ENCODE measurements at regions not wholly inside any gene's neighbourhood (a gene's known extent, or its start where the extent isn't known, plus 50 kb on each side); places are given as distances from the start of the nearest gene placed in this dataset.
"Not testable (repeated sequence)": the region's sequence is repeated elsewhere in the genome, so short reads cannot be mapped to it uniquely, and the experiment has no call there.

DNA sequence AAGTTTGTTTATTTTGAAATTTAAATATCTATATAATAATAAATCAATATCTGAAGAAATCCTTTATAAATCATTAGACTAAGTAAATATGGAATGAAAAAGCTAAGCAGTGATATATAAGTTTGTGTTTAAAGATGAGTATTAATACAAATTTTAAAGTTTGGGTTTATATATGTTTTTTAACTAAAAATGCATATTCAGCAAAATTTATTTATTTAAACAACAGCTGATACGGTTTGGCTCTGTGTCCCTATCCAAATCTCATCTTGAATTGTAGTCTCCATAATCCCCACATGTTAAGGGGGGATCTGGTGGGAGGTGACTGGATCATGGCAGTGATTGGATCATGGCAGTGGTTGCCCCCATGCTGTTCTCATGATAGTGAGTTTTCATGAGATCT lies 580.7 kb upstream of the EPHA6 start:
- Mint-ChIP-seq H3K4me3 (no peak overlapping the region), H3K4me1 (no peaks in the 10 kb centered on the region), H3K36me3 (no peaks in the 10 kb centered on the region), H3K27me3 (ENCODE audit: low read depth in 3 of 3) (no peaks in the 10 kb centered on the region), H3K9me3 (peaks cover 3 to 48% (median 16%) of the 10 kb centered on the region in 6 donors), H3K27ac (no peak overlapping the region)
- no peak for DNase-seq

DNA sequence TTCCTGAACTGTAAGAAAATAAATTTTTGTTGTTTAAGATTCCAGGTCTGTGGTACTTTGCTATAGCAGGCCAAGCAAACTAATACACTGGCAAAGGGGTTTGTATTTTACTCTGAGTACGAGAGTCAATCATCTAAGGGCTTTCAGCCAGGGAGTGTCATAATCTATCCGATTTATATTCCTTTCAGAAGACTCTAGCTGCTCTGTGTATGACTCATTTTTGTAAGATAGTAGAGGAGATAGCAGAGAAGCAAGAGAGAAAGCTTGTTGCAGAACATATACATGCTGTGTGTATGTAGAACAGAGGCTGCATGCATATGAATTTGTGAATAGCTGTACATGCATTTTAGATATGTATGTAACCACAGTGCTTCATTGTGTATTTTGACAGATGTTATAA lies 577.9 kb upstream of the EPHA6 start:
- Mint-ChIP-seq H3K9me3 (peaks cover 7 to 36% (median 16%) of the 10 kb centered on the region in 6 donors), H3K4me1 (no peaks in the 10 kb centered on the region), H3K27me3 (ENCODE audit: low read depth in 3 of 3) (no peaks in the 10 kb centered on the region), H3K4me3 (no peak overlapping the region), H3K36me3 (no peaks in the 10 kb centered on the region), H3K27ac (no peak overlapping the region)
- no peak for DNase-seq

DNA sequence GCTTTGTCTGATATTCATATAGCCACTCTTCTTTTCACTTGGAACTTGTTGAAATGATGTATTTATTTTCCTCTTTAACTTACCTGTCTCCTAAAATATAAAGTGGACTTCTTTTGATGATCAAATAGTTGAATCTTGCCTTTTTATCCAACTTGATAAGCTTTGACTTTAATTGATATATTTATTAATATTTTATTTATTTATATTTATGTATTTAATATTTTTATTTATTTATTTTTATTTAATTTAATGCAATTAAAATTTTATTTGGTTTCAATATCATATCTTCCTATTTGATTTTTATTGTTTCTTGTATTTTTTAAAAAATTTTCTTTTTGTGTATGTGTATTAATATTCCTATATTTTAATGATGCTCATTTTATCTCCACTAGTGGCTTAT lies 555.1 kb upstream of the EPHA6 start:
- H3K36me3 Mint-ChIP-seq, result no peaks in the 10 kb centered on the region
- peaks cover 0 to 3% (median 0%) of the 10 kb centered on the region in 3 donors for H3K27me3 Mint-ChIP-seq (ENCODE audit: low read depth in 3 of 3)
- no peak overlapping the region for H3K4me3 Mint-ChIP-seq
- H3K27ac Mint-ChIP-seq, result no peak overlapping the region
- no peak for DNase-seq
- no peaks in the 10 kb centered on the region for H3K4me1 Mint-ChIP-seq
- peaks cover 7 to 60% (median 29%) of the 10 kb centered on the region in 6 donors for H3K9me3 Mint-ChIP-seq

DNA sequence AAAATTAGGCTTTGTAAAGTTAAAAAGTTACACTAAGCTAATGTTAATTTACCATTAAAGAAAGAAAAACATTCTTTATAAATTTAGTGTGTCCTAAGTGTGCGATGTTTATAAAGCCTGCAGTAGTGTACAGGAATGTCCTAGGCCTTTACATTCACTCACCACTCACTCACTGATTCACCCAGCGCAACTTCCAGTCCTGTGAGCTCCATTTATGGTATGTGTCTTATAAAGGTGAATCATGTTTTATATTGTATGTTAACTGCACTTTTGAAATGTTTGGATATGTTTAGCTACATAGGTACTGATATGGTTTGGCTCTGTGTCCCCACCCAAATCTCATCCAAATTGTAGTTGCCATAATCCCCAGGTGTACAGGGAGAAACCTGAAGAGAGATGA lies 549.7 kb upstream of the EPHA6 start:
- Mint-ChIP-seq H3K36me3 (no peaks in the 10 kb centered on the region), H3K4me1 (no peaks in the 10 kb centered on the region), H3K27me3 (ENCODE audit: low read depth in 3 of 3) (no peaks in the 10 kb centered on the region), H3K4me3 (no peak overlapping the region), H3K27ac (no peak overlapping the region), H3K9me3 (peaks cover 5 to 67% (median 37%) of the 10 kb centered on the region in 6 donors)
- no peak for DNase-seq

DNA sequence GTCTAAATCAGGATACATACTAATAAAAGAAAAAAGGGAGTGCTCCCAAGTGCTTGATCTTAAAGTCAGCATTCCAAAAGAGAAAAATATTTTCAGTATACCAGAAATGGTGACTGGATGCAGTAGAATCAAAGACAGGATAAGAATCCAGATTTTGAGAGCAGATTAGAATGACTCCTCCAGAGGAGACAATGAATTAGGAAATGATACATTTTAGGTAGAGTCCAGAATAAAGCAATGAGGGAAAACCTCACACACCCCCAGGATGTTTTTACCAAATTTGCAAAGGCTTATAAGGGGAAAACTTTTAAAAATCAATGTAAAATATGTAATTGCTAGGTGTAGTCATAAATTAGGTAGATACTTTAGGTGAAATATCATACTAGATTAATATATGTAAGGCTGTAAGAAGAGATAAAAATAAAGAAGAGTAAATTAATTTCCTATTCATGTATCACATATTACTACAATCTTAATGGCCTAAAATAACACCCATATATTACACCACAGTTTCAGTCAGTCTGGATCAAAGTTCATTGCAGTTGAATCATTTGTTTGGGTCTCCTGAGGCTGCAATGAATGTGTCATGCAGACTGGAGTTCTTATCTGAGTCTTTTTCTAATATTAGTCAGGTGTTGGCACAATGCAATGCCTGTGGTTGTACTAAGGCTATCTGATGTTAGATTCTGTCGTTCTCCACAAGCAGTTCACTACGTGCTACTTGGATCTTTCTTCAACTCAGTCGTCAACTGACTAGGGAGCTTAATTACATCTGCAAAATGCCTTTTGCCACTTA lies 547.8 kb upstream of the EPHA6 start:
- Mint-ChIP-seq H3K4me3 (no peak overlapping the region), H3K4me1 (no peaks in the 10 kb centered on the region), H3K27me3 (ENCODE audit: low read depth in 3 of 3) (no peaks in the 10 kb centered on the region), H3K27ac (no peak overlapping the region), H3K36me3 (no peaks in the 10 kb centered on the region), H3K9me3 (peaks cover 5 to 50% (median 26%) of the 10 kb centered on the region in 6 donors)
- no peak for DNase-seq

DNA sequence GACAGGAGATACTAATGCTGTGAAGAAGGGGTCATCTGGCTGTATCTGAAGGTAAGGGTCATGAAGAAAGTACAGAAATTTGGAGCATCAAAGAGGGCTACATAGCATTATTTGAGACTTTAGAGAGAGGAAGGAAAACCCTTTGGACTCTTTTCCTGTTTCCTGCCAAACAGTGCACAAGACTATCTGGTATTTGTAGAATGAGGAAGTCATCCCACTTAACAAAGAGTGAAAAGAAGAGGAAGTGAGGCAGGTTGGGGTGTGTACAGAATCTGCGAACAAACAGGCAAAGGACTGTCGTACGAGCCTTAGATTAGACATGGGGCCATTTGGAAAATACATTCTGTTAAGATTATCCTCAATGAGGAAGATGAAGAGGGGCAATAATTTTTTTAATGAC lies 546.8 kb upstream of the EPHA6 start:
- no peaks in the 10 kb centered on the region for H3K27me3 Mint-ChIP-seq (ENCODE audit: low read depth in 3 of 3)
- peaks cover 5 to 42% (median 25%) of the 10 kb centered on the region in 6 donors for H3K9me3 Mint-ChIP-seq
- no peaks in the 10 kb centered on the region for H3K4me1 Mint-ChIP-seq
- no peak overlapping the region for H3K4me3 Mint-ChIP-seq
- DNase-seq, result no peak
- no peak overlapping the region for H3K27ac Mint-ChIP-seq
- H3K36me3 Mint-ChIP-seq, result no peaks in the 10 kb centered on the region

DNA sequence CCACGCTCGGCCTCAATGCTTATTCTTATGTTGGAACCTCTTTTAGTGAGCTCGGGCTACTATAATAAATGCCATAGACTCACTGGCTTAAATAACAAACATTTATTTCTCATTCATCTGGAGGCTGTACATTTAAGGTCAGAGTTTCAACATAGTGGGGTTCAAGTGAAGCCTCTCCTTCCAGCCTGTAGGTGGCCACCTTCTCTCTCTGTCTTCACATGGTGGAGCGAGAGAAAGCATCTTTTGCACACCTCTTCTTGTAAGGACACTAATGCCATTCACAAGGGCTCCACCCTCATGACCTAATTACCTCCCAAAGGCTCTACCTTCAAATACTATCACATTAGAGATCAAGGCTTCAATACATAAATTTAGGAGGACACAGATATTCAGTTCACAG lies 520.3 kb upstream of the EPHA6 start:
- no peaks in the 10 kb centered on the region for H3K36me3 Mint-ChIP-seq
- DNase-seq, result no peak
- H3K4me1 Mint-ChIP-seq, result no peaks in the 10 kb centered on the region
- H3K27me3 Mint-ChIP-seq (ENCODE audit: low read depth in 3 of 3), result peaks cover 0 to 2% (median 0%) of the 10 kb centered on the region in 3 donors
- peaks cover 5 to 38% (median 27%) of the 10 kb centered on the region in 6 donors for H3K9me3 Mint-ChIP-seq
- H3K4me3 Mint-ChIP-seq, result no peak overlapping the region
- no peak overlapping the region for H3K27ac Mint-ChIP-seq

DNA sequence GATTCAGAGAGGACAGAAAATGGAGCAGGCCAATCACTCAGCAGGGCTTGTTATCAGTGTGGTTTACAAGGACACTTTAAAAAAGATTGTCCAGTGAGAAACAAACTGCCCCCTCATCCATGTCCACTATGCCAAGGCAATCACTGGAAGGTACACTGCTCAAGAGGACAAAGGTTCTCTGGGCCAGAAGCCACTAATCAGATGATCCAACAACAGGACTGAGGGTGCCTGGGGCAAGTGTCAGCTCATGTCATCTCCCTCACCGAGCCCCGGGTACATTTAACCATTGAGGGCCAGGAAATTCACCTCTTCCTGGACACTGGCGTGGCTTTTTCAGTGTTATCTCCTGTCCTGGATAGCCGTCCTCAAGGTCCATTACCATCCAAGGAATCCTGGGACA lies 513.7 kb upstream of the EPHA6 start:
- no peak overlapping the region for H3K27ac Mint-ChIP-seq
- no peaks in the 10 kb centered on the region for H3K4me1 Mint-ChIP-seq
- H3K36me3 Mint-ChIP-seq, result no peaks in the 10 kb centered on the region
- DNase-seq, result no peak
- H3K27me3 Mint-ChIP-seq (ENCODE audit: low read depth in 3 of 3), result peaks cover 0 to 2% (median 0%) of the 10 kb centered on the region in 3 donors
- no peak overlapping the region for H3K4me3 Mint-ChIP-seq
- H3K9me3 Mint-ChIP-seq, result peaks cover 13 to 50% (median 30%) of the 10 kb centered on the region in 6 donors

DNA sequence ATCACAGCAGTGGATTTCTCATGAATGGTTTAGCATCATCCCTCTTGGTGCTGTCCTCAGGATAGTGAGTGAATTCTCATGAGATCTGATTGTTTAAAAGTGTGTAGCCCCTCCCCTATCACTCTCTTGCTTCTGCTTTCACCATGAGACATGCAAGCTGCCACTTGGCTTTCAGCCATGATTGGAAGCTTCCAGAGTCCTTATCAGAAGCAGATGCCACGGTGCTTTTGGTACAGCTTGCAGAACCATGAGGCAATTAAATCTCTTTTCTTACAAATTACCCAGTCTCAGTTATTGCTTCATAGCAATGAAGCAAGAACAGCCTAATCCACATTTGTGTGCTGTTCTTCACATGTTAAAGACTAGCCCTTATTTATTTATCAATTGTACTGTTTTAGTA lies 495.2 kb upstream of the EPHA6 start:
- no peaks in the 10 kb centered on the region for H3K4me1 Mint-ChIP-seq
- no peak overlapping the region for H3K27ac Mint-ChIP-seq
- no peak for DNase-seq

DNA sequence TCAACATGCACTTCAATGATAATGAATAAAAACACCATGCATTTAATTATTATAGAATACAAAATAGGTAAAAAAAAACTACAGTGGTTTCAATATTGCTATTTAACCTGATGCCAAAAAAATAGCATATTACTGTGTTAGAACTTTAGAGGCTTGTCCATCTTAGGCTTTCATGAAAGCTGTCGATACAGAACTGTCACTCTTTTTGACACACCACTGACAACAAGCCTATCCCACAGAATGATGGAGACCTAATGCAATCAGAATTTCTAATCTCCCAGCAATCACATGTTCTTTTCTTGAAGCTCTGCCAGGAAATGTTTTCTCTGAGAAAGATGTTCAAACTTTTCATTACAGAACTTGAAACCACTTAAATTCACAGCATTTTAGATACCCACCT lies 490.3 kb upstream of the EPHA6 start:
- no peaks in the 10 kb centered on the region for H3K36me3 Mint-ChIP-seq
- peaks cover 0 to 1% (median 1%) of the 10 kb centered on the region in 3 donors for H3K27me3 Mint-ChIP-seq (ENCODE audit: low read depth in 3 of 3)
- no peaks in the 10 kb centered on the region for H3K4me1 Mint-ChIP-seq

More for the DNA sequence above, 495.2 kb upstream of the EPHA6 start:
- Mint-ChIP-seq H3K36me3 (peaks cover 0 to 6% (median 0%) of the 10 kb centered on the region in 3 donors), H3K9me3 (peaks cover 8 to 42% (median 16%) of the 10 kb centered on the region in 6 donors), H3K27me3 (ENCODE audit: low read depth in 3 of 3) (peaks cover 0 to 1% (median 0%) of the 10 kb centered on the region in 3 donors), H3K4me3 (no peak overlapping the region)

DNA sequence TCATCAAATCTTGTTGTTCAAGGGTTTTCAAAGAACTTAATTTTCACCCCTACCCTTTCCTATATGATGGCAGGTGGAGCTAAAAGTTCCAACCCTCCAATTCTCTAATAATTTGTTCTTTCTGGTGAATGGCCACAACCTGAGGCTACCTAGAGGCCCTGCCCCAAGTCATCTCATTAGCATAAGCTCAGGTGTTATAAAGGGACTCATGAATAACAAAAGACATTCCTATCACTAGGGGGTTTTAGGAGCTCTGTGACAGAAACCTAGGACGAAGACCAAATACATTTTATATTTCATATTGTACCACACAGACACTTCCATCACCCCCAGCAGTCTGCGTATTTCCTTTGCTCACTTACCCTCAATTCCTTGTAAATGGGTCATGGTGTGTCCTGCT lies 483.6 kb upstream of the EPHA6 start:
- no peaks in the 10 kb centered on the region for H3K27me3 Mint-ChIP-seq (ENCODE audit: low read depth in 3 of 3)
- H3K4me1 Mint-ChIP-seq, result no peaks in the 10 kb centered on the region
- no peaks in the 10 kb centered on the region for H3K36me3 Mint-ChIP-seq
- no peak overlapping the region for H3K4me3 Mint-ChIP-seq
- DNase-seq, result no peak
- no peak overlapping the region for H3K27ac Mint-ChIP-seq
- peaks cover 4 to 40% (median 13%) of the 10 kb centered on the region in 6 donors for H3K9me3 Mint-ChIP-seq

More for the DNA sequence above, 490.3 kb upstream of the EPHA6 start:
- Mint-ChIP-seq H3K9me3 (peaks cover 3 to 35% (median 12%) of the 10 kb centered on the region in 6 donors), H3K27ac (no peak overlapping the region), H3K4me3 (no peak overlapping the region)
- DNase-seq, result no peak

DNA sequence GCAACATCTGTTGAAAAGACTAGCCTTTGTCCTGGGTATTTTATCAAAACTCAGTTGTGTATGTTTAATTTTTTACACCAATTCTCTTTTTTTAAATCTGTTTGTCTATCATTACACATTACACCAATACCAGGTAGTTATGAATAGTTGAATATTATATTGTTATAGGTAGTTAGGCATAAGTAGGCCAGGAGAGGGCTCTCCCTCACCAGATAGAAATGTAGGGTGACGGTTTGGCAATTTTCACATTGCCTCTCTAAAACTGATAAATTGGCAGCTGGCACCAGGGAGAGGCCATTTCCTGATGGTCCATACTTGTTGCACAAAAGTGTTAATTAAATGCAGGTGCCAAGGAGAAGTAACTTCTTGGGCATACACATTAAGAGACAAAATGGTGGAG lies 483.1 kb upstream of the EPHA6 start:
- no peak for DNase-seq
- Mint-ChIP-seq H3K4me3 (no peak overlapping the region), H3K27me3 (ENCODE audit: low read depth in 3 of 3) (no peaks in the 10 kb centered on the region), H3K9me3 (peaks cover 4 to 37% (median 13%) of the 10 kb centered on the region in 6 donors), H3K36me3 (no peaks in the 10 kb centered on the region), H3K27ac (no peak overlapping the region), H3K4me1 (no peaks in the 10 kb centered on the region)

DNA sequence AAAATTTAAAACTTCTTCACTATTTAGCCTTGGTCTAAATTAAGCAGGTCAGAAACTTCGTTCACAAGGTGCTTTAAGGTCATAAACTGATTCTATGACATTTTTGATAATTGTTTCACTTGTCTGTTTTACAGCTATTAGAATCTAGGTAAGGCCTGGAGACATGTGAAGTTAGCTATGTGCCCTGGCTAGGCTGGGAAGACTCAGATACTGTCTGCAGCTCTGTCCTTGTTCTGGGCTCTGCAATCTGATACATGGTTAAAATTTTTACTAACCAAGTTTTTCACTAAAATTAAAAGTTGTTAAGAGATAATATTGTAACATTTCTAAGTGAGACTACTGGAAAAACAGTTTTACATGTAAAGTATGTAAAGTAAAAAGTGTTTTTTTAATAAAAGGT lies 479.6 kb upstream of the EPHA6 start:
- no peaks in the 10 kb centered on the region for H3K4me1 Mint-ChIP-seq
- H3K36me3 Mint-ChIP-seq, result no peaks in the 10 kb centered on the region
- no peaks in the 10 kb centered on the region for H3K27me3 Mint-ChIP-seq (ENCODE audit: low read depth in 3 of 3)
- peaks cover 3 to 47% (median 13%) of the 10 kb centered on the region in 6 donors for H3K9me3 Mint-ChIP-seq
- DNase-seq, result no peak
- H3K27ac Mint-ChIP-seq, result no peak overlapping the region
- H3K4me3 Mint-ChIP-seq, result no peak overlapping the region

DNA sequence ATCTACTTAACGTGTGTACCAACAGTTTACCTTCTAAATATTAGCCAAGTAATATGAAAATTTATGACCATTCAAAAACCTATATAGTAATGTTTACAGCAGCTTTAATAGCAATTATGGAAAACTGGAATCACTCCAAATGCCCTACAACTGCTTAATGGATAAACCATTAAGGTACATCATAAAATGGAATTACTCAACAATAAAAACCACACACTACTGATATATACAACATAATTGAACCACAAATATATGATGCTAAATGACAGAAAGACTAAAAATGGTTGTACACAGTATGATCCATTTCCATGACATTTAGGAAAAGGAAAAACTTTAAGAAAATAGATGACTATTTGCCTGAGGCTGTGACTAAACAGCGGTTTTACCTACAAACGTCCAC lies 467.1 kb upstream of the EPHA6 start:
- Mint-ChIP-seq H3K4me3 (no peak overlapping the region), H3K27me3 (ENCODE audit: low read depth in 3 of 3) (no peaks in the 10 kb centered on the region), H3K36me3 (no peaks in the 10 kb centered on the region), H3K4me1 (no peaks in the 10 kb centered on the region), H3K9me3 (peaks cover 9 to 34% (median 19%) of the 10 kb centered on the region in 6 donors), H3K27ac (no peak overlapping the region)
- DNase-seq, result no peak

DNA sequence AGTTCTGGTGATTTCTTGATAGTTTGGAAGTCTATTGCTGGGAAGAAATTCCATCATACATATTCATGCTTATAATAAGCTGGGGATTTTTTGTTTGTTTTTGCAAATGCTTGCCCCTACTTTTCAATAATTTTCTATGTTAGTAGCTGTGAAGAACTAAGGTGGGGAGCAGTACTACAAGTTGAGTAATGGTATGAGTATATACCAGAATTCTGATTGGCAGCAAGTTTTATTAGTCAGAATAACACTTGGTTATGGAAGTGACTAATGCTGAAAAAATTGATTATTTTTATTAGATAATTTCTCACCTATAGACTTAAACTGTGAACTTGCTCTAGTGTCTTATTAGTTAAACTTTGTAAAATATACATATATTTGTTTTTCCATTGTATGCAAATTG lies 462.8 kb upstream of the EPHA6 start:
- H3K36me3 Mint-ChIP-seq; H3K27ac Mint-ChIP-seq; H3K4me3 Mint-ChIP-seq; H3K4me1 Mint-ChIP-seq; H3K27me3 Mint-ChIP-seq (ENCODE audit: low read depth in 3 of 3); DNase-seq: not testable (repeated sequence)
- peaks cover 12 to 35% (median 20%) of the 10 kb centered on the region in 6 donors for H3K9me3 Mint-ChIP-seq
